Left lung (tissue), 4 donors: ENCODE measurements at regions not wholly inside any gene's neighbourhood (a gene's known extent, or its start where the extent isn't known, plus 50 kb on each side); places are given as distances from the start of the nearest gene placed in this dataset.

Source experiments
- ATAC-seq: fragments of 200-7000 bp; cut with Tn5 transposase; one replicate; pipeline ENCODE4 v1.9.1; 2020; ENCODE audit warnings: moderate library complexity
- DNase-seq, 4 donors: peaks; one replicate each; pipeline ENCODE4 v3.0.0-alpha.2; 2013 to 2020
- H3K27ac ChIP-seq, 2 donors: fragments of 200-600 bp; sonication (generic) in 1 of 2; one replicate each; pipeline versions ENCODE4 v1.5.0 to v1.8.0; 2020 to 2021
- H3K27me3 ChIP-seq, 2 donors: fragments of 200-600 bp; sonication (generic) in 1 of 2; one replicate each; pipeline versions ENCODE4 v1.5.0 to v1.8.0; 2020 to 2021
- H3K36me3 ChIP-seq, 2 donors: fragments of 200-600 bp; sonication (generic) in 1 of 2; one replicate each; pipeline versions ENCODE4 v1.5.0 to v1.8.0; 2020 to 2021
- H3K4me1 ChIP-seq, 2 donors: fragments of 200-600 bp; one replicate each; pipeline ENCODE4 v1.8.0; 2021
- H3K4me3 ChIP-seq, 2 donors: fragments of 200-600 bp; sonication (generic) in 1 of 2; one replicate each; pipeline versions ENCODE4 v1.5.0 to v1.8.0; 2020 to 2021; ENCODE audit warnings: mild to moderate bottlenecking in 1 of 2
- H3K9me3 ChIP-seq, 2 donors: fragments of 200-600 bp; sonication (generic) in 1 of 2; one replicate each; pipeline versions ENCODE4 v1.5.0 to v1.8.0; 2020 to 2021
- intact Hi-C, 2 donors: fragments of 100-400 bp; cut with DNase I; formaldehyde crosslinking; loops; one replicate each; pipeline versions ENCODE4 v1.11.2 to v1.14.2; 2022
- TF ChIP-seq, protein P1 (sequence below), 2 donors: fragments of 200-600 bp; sonication (generic) in 1 of 2; IDR thresholded peaks; one replicate each; pipeline versions ENCODE4 v1.5.0 to v1.8.0; 2021; ENCODE audit warnings: antibody characterized with exemption in 2 of 2
- donor health status: DM: no; HTN: yes; CAD: no.
- donor health status: DM: no; HTN: no; CAD: no.

DNA sequence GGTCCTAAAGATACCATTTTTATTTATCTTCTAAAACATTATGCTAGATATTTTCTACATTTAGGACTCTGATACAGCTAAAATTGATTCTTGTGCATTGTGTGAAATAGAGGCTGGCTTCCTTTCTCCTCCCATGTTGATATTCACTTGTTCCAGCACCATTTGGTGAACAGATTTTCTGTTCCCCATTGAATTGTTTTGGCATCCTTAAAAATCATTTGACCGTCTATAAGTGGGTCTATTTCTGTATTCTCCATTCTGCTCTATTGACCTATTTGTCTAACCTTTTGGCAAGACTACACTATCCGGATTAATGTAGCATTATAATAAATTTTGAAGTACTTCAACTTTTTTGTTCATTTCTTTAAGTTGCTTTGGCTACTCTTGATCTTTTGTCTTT lies 2689.2 kb downstream of the PCDH9 start:
- no peaks in the 10 kb centered on the region for H3K27me3 ChIP-seq
- H3K9me3 ChIP-seq: no peaks in the 10 kb centered on the region
- no peak overlapping the region for H3K27ac ChIP-seq
- no peak for DNase-seq
- no peaks in the 10 kb centered on the region for H3K36me3 ChIP-seq
- TF ChIP-seq, protein P1, sequence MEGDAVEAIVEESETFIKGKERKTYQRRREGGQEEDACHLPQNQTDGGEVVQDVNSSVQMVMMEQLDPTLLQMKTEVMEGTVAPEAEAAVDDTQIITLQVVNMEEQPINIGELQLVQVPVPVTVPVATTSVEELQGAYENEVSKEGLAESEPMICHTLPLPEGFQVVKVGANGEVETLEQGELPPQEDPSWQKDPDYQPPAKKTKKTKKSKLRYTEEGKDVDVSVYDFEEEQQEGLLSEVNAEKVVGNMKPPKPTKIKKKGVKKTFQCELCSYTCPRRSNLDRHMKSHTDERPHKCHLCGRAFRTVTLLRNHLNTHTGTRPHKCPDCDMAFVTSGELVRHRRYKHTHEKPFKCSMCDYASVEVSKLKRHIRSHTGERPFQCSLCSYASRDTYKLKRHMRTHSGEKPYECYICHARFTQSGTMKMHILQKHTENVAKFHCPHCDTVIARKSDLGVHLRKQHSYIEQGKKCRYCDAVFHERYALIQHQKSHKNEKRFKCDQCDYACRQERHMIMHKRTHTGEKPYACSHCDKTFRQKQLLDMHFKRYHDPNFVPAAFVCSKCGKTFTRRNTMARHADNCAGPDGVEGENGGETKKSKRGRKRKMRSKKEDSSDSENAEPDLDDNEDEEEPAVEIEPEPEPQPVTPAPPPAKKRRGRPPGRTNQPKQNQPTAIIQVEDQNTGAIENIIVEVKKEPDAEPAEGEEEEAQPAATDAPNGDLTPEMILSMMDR (IDR thresholded peaks at IDR 0.05): no peak
- H3K4me3 ChIP-seq: no peak overlapping the region
- no peaks in the 10 kb centered on the region for H3K4me1 ChIP-seq
- ATAC-seq: no peak
- intact Hi-C loops: no loop called here

DNA sequence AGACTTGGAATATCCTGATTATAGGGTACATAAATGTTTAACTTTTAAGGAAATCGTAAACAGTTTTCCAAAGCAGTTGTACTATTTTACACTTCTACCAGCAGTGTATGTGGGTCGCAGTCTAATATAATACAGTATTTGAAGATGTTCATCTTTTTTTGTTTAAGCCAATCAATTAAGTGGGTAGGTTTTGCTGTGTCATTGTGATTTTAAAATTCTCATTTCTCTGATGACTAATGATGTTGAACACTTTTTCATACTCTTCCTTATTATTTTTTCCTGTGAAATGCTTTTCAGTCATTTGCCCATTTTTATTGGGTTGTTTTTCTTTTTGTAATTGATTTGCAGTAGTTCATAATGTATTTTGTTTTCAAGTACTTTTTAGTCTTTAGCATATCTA lies 2689.7 kb downstream of the PCDH9 start:
- no peaks in the 10 kb centered on the region for H3K4me1 ChIP-seq
- H3K27ac ChIP-seq: no peak overlapping the region
- H3K27me3 ChIP-seq: no peaks in the 10 kb centered on the region
- no peaks in the 10 kb centered on the region for H3K9me3 ChIP-seq
- TF ChIP-seq, protein P1 (IDR thresholded peaks at IDR 0.05): no peak
- ATAC-seq (no peak), DNase-seq (no peak)
- no peak overlapping the region for H3K4me3 ChIP-seq
- intact Hi-C loops: no loop called here
- H3K36me3 ChIP-seq: no peaks in the 10 kb centered on the region

DNA sequence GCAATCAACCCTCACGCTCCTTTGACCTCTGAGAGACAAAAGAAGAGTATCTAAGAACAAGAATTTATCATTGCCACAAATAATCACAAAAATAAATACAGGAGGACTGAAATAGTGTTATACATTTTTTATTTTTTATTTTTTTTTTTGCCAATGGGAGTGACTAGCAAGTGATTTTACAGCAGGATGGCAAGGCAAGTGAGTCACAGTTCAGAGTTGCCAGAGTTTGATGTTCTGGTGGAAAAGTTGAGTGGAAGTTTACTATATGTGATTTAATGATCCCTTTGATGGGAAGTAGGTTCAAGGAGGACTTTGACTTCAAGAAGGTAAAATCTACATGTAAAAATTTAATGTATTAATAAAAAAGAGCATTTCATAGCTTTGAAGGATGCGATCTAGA lies 2691.4 kb downstream of the PCDH9 start:
- Histone ChIP-seq H3K36me3 (no peaks in the 10 kb centered on the region), H3K9me3 (no peaks in the 10 kb centered on the region), H3K27me3 (no peaks in the 10 kb centered on the region), H3K27ac (no peak overlapping the region), H3K4me3 (no peak overlapping the region), H3K4me1 (no peaks in the 10 kb centered on the region)
- DNase-seq (no peak), ATAC-seq (no peak)
- intact Hi-C loops: no loop called here
- TF ChIP-seq, protein P1 (IDR thresholded peaks at IDR 0.05): no peak

DNA sequence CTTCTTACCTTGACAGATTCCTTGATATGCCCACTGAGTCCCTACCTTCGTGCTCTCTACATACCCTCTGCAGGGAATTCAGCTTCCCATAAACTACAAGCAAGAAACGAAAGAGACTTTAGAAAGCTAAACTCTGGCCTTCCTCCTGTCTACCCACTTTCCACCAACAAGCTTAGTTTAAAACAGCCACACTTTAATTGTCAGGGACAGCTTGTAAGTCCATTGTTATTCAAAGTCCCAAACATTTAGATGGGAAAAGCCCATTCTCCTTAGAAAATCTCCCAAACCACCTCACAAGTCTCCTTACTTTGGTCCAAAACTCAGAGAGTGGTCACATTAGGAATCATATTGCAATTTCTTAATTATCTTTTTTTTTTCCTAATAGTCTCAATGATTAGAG lies 2695.8 kb downstream of the PCDH9 start:
- no peak for ATAC-seq
- Histone ChIP-seq H3K4me1 (no peaks in the 10 kb centered on the region), H3K27me3 (no peaks in the 10 kb centered on the region), H3K27ac (no peak overlapping the region), H3K4me3 (no peak overlapping the region), H3K9me3 (no peaks in the 10 kb centered on the region), H3K36me3 (no peaks in the 10 kb centered on the region)
- intact Hi-C loops: no loop called here
- DNase-seq: no peak
- TF ChIP-seq, protein P1 (IDR thresholded peaks at IDR 0.05): no peak

DNA sequence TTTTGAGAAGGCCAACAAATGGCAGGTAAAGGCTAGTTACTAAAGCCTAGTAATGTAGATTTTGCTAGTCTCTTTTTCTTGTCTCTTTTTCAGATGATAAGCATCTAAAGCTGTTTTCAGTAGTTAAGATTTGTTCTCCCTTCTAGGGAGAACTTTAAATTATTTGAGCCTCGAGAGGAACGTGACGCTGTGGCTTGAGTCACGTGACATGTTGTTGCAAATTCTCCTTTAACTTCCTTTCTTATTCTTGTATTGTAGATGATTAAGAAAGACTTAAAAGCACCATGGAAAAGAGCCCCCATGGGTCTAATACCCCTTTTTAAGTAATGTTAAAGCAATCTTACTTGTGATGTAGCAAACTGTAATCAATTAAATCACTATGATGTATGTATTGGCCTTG lies 2698.7 kb downstream of the PCDH9 start:
- Histone ChIP-seq H3K27me3 (no peaks in the 10 kb centered on the region), H3K4me1 (no peaks in the 10 kb centered on the region), H3K9me3 (no peaks in the 10 kb centered on the region), H3K4me3 (no peak overlapping the region), H3K27ac (no peak overlapping the region), H3K36me3 (no peaks in the 10 kb centered on the region)
- intact Hi-C loops: no loop called here
- TF ChIP-seq, protein P1 (IDR thresholded peaks at IDR 0.05): no peak
- DNase-seq (no peak), ATAC-seq (no peak)
